ENCODE measurements at regions not wholly inside any gene's neighbourhood (a gene's known extent, or its start where the extent isn't known, plus 50 kb on each side); places are given as distances from the start of the nearest gene placed in this dataset.

DNA sequence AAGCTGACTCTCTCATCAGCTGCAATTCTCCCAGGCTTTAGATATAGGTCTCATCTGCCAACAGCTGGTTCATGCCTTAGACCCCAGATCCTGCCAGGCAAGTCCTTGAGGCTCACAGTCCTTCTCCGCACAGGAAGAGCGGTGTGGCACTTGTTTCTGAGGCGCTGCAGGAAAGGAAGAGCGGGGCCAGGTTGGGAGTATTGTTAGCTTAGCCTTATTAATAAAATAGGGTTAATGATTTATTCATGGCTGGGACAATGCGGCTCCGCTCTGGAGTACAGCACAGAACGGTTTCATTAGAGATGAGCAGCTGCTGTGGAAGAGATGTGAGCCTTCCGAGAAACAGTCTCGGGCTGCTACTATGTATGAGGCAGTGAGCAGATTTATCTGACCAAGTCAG, 78.1 kb downstream of the FZD1 start:
- TF ChIP-seq POLR2A (IDR thresholded peaks at IDR 0.05; ENCODE audit: low read depth, low read length) (no peak), POLR2AphosphoS5 (IDR thresholded peaks at IDR 0.05; ENCODE audit: low read depth, low read length) (no peak), TAF1 (IDR thresholded peaks at IDR 0.05; ENCODE audit: borderline replicate concordance, low read depth, low read length) (no peak)

All from GM12892 (cell line).